NCI-H2029 (cell line): ENCODE measurements at regions not wholly inside any gene's neighbourhood (a gene's known extent, or its start where the extent isn't known, plus 50 kb on each side); places are given as distances from the start of the nearest gene placed in this dataset.
"Not testable (repeated sequence)": the region's sequence is repeated elsewhere in the genome, so short reads cannot be mapped to it uniquely, and the experiment has no call there.

Source experiments
- DNase-seq: peaks from one replicate; lab custom pipeline; 2025; lab: John Stamatoyannopoulos, UW

- no peak for DNase-seq
Observed at GRCh38 chr1:101370488-101370887, 133.7 kb downstream of the S1PR1 start.

- no peak for DNase-seq
Observed at GRCh38 chr1:101371259-101371658, 134.4 kb downstream of the S1PR1 start.

- DNase-seq: no peak
Observed at GRCh38 chr1:101373570-101373969, 136.8 kb downstream of the S1PR1 start.

- DNase-seq: not testable (repeated sequence)
Observed at GRCh38 chr1:101375448-101375847, 138.6 kb downstream of the S1PR1 start.

GRCh38 chr1:101376121-101377083 is 139.6 kb downstream of the S1PR1 start:
- DNase-seq: no peak

- no peak for DNase-seq
Observed at GRCh38 chr1:101377084-101377835, 140.4 kb downstream of the S1PR1 start.

GRCh38 chr1:101379037-101379436 is 142.2 kb downstream of the S1PR1 start:
- DNase-seq: no peak

GRCh38 chr1:101379950-101380349 is 143.1 kb downstream of the S1PR1 start:
- DNase-seq: no peak

- no peak for DNase-seq
Observed at GRCh38 chr1:101382135-101382534, 145.3 kb downstream of the S1PR1 start.

- no peak for DNase-seq
Observed at GRCh38 chr1:101388904-101389546, 152.2 kb downstream of the S1PR1 start.

GRCh38 chr1:101389547-101389929 is 152.7 kb downstream of the S1PR1 start:
- no peak for DNase-seq

GRCh38 chr1:101392552-101392951 is 155.7 kb downstream of the S1PR1 start:
- no peak for DNase-seq

GRCh38 chr1:101394041-101394440 is 157.2 kb downstream of the S1PR1 start:
- DNase-seq: no peak

GRCh38 chr1:101399222-101399621 is 162.4 kb downstream of the S1PR1 start:
- no peak for DNase-seq

- DNase-seq: no peak
Observed at GRCh38 chr1:101406271-101406670, 169.5 kb downstream of the S1PR1 start.

GRCh38 chr1:101406681-101407080 is 169.9 kb downstream of the S1PR1 start:
- no peak for DNase-seq

- DNase-seq: no peak
Observed at GRCh38 chr1:101407505-101408211, 170.8 kb downstream of the S1PR1 start.

- no peak for DNase-seq
Observed at GRCh38 chr1:101408212-101409042, 171.6 kb downstream of the S1PR1 start.

GRCh38 chr1:101409102-101409501 is 172.3 kb downstream of the S1PR1 start:
- DNase-seq: no peak

GRCh38 chr1:101410048-101410878 is 173.4 kb downstream of the S1PR1 start:
- no peak for DNase-seq
